ENCODE measurements at regions not wholly inside any gene's neighbourhood (a gene's known extent, or its start where the extent isn't known, plus 50 kb on each side); places are given as distances from the start of the nearest gene placed in this dataset.

DNA sequence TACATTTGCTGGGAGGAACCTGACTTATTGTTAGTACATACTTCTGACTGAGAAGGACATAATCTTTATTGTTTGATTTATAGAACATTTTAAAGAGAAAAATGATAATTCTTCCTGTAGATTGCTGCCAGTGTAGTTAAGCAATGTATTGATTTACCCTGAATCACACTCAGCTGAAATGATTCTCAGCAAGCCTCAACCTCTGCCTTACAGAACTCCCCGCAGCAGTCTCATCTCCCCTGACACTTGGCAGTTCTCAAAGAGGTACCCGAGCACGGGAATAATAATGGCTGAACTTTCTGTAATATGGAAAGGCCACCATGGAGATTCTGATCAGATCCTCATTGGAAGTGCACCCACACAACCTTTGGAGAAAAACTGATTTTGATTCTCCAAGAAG lies 74.9 kb upstream of the RFX3 start:
- no peak for DNase-seq (ENCODE audit: low read depth)
- TF ChIP-seq, protein P1, sequence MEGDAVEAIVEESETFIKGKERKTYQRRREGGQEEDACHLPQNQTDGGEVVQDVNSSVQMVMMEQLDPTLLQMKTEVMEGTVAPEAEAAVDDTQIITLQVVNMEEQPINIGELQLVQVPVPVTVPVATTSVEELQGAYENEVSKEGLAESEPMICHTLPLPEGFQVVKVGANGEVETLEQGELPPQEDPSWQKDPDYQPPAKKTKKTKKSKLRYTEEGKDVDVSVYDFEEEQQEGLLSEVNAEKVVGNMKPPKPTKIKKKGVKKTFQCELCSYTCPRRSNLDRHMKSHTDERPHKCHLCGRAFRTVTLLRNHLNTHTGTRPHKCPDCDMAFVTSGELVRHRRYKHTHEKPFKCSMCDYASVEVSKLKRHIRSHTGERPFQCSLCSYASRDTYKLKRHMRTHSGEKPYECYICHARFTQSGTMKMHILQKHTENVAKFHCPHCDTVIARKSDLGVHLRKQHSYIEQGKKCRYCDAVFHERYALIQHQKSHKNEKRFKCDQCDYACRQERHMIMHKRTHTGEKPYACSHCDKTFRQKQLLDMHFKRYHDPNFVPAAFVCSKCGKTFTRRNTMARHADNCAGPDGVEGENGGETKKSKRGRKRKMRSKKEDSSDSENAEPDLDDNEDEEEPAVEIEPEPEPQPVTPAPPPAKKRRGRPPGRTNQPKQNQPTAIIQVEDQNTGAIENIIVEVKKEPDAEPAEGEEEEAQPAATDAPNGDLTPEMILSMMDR (conservative IDR thresholded peaks at IDR 0.05; ENCODE audit: low read length) = no peak
- no peak overlapping the region for H3K4me3 ChIP-seq (ENCODE audit: low read length)

DNA sequence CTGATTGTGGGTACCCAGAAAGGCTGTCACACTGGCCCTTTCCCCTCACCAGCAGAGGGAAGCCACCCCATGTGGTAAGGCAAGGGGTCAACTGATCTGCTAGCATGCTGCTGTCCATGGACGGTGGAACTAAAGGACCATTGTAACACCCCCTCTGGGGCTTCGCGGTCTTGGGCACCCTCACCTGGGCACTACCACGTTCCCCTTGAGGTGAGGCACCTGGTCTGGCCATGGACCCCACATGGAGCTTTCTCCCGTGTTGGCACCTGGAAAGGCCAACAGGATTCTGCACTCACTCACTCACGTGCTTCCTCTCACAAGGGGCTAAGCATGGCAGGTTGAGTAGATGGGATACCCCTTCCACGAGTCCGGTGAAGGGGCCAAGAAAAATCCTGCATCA lies 72.0 kb upstream of the RFX3 start:
- TF ChIP-seq, protein P1 (conservative IDR thresholded peaks at IDR 0.05; ENCODE audit: low read length) = no peak
- H3K4me3 ChIP-seq (ENCODE audit: low read length) = no peak overlapping the region
- no peak for DNase-seq (ENCODE audit: low read depth)

DNA sequence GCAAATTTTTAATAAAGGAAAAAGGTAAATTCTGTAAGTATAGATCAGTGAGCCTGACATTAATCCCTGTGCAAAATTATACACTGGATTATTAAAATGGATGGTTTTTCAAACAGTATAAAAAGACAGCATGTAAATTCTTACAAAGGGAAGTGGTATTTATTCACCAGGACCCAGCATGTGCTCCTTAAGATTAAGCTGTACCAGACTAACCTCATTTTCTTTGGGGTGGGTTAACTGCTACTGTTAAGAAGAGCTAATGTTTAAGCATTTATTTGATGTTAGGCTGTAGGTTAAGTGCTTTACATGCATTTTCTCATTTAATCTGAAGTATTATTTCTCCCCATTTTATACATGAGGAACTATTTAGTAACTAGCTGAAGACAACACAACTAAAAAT lies 60.3 kb upstream of the RFX3 start:
- H3K4me3 ChIP-seq (ENCODE audit: low read length) = no peak overlapping the region
- DNase-seq (ENCODE audit: low read depth) = no peak
- TF ChIP-seq, protein P1 (conservative IDR thresholded peaks at IDR 0.05; ENCODE audit: low read length) = no peak

DNA sequence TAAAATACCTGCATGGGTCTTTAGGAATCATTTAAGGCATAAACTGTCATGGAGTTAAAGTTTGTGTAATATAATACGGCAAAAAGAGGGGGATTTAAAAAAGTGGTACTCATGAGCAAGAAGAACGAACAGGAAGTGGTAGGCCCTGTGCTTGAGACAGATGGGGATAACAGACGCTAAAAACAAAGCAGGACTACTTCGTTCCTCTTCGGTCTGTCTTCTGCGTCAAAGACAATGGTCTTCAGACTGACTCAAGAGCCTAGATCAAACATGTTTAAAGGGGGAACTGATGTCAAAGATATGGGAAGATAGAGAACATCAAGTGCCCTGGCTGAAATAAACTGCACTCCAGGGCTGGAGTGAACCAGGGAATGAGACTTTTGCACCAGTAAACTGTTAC lies 59.8 kb upstream of the RFX3 start:
- H3K4me3 ChIP-seq (ENCODE audit: low read length) = no peak overlapping the region
- TF ChIP-seq, protein P1 (conservative IDR thresholded peaks at IDR 0.05; ENCODE audit: low read length) = no peak
- no peak for DNase-seq (ENCODE audit: low read depth)

DNA sequence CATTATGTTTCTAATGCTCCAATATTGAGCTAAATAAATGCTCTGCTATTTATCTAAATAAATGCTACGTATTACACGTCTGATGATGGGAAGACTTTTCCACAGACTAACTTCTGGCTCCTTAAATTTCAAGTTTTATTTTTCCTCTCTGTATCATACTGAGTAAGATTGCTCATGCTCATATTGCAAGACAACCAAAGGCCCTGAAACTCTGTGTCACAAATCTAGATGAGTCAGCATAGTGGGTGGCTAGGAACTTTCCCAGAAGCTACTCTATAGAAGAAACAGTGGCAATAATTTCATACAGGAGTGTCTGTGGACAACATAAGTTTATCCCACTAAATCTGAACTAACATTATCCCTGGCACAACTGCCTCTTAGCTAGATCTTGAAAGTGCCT lies 53.0 kb upstream of the RFX3 start:
- peak; percentile 69 for DNase-seq (ENCODE audit: low read depth)
- TF ChIP-seq, protein P1 (conservative IDR thresholded peaks at IDR 0.05; ENCODE audit: low read length) = no peak
- H3K4me3 ChIP-seq (ENCODE audit: low read length) = no peak overlapping the region

DNA sequence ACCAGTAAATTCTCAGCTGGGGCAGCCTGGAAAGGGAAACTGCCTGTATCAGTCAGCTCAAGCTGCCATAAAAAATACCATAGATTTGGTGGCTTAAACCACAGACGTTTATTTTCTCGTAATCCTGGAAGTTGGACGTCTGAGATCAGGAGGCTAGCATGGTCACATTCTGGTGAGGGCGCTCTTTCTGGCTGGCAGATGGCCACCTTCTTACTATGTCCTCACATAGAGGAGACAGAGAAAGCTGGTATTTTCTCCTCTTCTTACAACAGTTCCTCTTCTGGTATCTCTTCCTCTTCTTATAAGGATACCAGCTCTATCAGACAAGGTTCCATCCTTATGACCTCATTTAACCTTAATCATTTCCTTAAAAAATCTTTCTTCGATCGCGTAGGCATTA lies 50.5 kb upstream of the RFX3 start:
- TF ChIP-seq, protein P1 (conservative IDR thresholded peaks at IDR 0.05; ENCODE audit: low read length) = no peak
- DNase-seq (ENCODE audit: low read depth) = no peak
- no peak overlapping the region for H3K4me3 ChIP-seq (ENCODE audit: low read length)

DNA sequence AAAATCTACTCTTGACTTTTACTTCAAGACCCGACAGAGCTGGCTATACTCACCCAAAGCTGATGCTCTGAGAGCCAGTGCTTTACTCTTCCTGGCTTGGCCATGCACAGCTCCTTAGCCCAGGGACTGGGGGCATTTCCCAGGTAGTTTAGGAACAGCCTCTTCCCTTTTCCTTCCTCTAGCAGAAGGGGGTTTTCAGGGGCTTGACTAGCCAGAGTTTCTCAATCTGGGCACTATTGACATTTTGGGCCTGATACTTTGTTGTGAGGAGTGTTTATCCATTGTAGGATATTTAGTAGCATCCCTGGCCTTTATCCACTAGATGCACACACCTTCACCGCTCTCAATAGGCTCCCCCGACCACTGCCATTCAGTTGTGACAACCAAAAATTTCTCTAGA lies 50.0 kb upstream of the RFX3 start:
- H3K4me3 ChIP-seq (ENCODE audit: low read length) = no peak overlapping the region
- TF ChIP-seq, protein P1 (conservative IDR thresholded peaks at IDR 0.05; ENCODE audit: low read length) = no peak
- no peak for DNase-seq (ENCODE audit: low read depth)

All from AG10803 (cell line).